HG02588 (cell line): ENCODE measurements at regions not wholly inside any gene's neighbourhood (a gene's known extent, or its start where the extent isn't known, plus 50 kb on each side); places are given as distances from the start of the nearest gene placed in this dataset.

Source experiments
- ATAC-seq: cut with Tn5 transposase; IDR thresholded peaks from one replicate; pipeline ENCODE4 v1.9.1; 2021; ENCODE audit warnings: mild to moderate bottlenecking, moderate library complexity; ENCODE audit not compliant: unreplicated experiment

DNA sequence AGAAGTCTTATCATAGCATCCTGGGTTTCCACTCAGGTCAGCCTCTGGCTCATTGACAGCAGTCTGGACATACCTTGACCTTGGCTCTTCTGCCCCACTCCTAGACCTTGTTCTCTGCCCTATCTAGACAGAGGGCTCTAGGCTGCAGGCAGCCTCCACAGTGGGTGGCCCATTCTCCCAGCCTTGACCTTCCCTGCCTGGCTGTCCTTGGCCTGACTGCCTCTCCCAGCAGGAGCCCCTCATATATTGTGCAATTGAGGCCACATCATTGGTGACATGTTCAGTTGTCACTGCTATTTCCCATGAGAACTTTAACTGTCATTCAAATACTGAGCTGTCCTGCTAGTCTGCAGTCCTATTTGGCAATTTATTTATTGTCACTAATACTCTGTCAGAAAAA is 503.4 kb downstream of the PLXNA4 start:
- ATAC-seq, result no peak

DNA sequence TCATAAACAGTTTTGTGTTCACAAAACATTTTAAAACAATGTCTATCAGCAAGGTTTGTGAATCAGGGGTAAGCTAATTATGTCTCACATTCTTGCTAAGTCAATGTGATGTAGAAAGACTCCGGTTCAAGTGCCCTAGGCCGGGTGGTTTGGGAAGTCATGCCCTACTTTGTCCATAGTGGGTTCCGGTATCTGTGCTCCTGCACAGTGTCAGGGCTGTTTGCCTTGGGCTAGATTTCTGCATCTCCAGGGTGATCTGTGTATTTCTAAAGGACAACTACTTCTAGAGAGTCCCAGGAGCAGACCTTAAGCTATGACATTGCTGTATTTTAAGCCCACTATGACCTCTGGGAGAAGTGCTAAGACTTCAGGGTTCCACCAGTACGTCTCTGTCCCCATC is 504.1 kb downstream of the PLXNA4 start:
- ATAC-seq, result no peak

DNA sequence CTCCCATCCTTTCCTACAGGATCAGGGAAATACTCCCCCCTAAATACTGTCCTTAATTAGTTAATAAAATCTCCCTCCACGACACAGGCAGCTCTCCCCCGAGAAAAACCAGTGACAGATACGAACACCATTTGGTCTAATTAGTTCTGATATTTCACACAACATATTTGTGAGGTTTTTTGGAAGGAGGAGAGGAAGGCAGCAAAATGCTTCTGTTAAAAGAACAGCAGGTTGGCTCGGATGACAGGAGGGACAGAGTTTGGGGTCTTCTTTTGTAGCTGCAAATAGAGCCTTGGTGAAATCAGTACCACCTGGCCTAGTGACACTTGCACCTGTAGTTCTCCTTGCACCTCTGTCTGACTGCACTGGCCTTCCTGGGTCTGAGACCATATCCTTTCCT is 507.0 kb downstream of the PLXNA4 start:
- no peak for ATAC-seq

DNA sequence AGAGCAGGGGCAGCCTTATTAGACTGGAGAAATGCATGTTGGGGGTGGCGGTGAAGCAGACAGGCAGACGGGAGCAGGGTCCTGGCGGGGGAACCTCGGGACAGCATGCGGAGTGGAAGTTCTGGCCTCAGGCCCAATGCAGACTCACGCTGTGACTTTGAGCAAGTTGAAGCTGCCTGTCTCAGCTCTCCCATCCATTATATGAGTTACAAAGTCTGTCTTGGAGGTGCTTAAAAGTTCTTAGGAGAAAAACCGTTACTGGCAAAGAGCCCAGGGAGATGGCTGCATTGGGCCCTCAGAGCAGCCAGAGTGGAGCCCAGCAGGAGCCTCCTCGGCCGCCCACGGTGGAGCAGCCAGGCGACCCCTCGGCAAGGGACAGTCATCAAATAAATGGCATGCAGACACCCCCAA is 509.5 kb downstream of the PLXNA4 start:
- ATAC-seq, result no peak

DNA sequence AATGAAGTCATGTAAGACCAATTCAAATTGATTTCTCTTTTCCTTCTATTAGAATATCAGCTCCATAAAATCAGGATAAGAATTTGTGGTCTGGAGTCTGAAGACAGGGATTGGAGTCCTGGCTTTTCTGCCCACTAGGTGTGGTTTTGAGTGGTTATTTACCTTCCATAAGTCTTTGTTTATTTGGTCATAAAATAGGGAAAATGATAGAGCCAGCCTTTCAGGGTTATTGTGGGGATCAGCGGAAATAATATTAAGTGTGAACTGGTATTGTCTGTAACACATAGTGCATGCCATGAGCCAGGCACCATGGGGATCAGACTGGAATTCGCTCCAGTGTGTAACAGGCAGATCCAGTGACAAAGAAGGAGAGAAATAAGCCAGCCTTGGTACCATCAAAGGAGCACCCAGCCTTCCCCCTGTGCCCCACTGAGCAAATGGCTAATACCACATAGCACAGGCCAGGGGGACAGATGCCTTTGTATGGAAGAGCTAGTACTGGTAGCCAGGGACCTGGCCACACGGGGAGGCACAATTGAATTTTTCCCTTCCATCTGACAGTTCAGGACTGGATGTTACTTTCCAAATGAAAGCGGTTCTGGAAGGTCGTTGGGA is 509.7 kb upstream of the PODXL start:
- ATAC-seq, result no peak

DNA sequence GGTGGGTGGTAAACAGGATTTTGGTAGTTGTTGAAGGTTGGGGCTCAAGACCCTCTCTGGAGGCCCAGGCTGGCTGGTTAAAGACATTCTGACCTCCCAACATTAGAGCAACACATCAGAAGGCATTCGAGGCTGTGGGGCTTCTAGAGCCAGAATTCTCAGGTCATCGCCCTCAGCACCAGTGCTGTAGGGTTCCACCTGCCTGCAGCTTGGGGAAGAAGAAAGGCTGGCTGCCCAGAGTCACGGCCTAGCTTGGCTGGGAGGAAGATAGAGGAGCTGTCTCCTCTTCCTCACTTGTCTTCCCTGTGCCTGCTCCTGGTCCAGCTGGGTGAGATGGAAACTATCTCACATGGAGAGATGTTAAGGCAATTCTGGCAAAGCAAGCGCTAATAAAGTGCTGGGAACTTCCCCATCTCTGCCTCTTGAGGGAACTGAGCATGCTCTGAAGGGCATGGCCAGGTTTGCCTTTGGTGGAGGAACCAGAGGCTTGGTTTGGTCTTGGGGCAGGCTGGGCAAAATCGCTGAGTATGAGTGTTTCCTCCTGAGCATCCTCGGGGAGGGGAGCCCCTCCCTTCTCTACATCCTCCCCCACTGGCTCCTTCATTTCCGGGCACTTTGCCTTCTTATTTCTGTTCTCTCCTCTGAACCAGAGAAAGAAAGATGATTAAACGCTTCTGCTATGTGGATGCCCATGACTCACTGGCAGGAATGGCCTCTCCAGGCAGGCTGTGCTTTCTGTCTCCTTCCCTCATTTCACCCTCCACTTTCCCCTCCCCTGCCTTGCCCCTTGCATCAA is 509.0 kb upstream of the PODXL start:
- ATAC-seq, result no peak

DNA sequence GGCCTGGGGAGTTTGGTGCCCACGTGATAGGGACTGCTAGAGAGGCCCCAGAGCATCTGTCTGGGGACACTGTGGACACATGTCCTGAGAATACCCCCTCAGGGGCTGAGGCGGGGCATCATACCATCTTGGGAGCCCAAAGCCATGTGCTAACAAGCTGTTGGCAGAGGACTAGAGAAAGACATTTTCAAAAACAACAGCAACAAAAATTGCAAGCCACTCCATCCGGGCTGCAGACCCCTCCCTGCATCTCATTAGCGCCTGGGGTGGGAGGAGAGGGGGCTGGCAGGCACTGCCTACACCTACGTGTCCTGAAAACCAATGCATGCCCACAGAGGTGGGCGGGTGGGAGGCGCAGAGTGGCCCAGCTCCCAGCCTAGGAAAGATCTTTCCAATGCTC is 507.4 kb upstream of the PODXL start:
- ATAC-seq, result no peak

DNA sequence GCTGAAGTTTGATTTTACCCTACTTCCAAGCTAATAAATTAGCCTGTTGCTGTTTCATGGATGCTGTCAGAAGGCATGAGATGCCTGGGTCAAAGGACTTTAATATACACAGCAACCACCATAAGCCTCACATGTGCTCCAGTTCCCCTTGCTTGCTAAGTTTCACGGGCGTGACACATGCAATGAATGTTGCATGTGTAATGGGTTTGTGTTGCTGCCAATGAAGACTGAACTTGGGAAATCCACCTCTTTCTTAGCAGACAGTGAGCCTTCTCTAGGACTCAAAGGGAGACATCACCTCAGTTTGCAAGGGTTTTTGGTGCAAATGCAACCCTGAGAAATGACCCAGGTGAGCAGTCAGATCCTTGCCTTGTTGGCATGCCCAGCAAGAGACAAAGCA is 505.5 kb upstream of the PODXL start:
- no peak for ATAC-seq

DNA sequence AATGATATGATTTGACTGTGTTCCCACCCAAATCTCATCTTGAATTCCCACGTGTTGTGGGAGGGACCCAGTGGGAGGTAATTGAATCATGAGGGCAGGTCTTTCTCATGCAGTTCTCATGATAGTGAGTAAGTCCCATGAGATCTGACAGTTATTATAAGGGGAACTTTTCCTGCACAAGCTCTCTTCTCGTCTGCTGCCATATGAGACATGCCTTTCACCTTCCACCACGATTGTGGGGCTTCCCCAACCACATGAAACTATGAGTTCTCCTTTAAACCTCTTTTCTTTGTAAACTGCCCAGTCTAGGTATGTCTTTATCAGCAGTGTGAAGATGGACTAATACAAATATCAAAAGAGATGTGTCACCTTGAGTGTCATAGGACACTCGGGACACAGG is 502.7 kb upstream of the PODXL start:
- no peak for ATAC-seq

DNA sequence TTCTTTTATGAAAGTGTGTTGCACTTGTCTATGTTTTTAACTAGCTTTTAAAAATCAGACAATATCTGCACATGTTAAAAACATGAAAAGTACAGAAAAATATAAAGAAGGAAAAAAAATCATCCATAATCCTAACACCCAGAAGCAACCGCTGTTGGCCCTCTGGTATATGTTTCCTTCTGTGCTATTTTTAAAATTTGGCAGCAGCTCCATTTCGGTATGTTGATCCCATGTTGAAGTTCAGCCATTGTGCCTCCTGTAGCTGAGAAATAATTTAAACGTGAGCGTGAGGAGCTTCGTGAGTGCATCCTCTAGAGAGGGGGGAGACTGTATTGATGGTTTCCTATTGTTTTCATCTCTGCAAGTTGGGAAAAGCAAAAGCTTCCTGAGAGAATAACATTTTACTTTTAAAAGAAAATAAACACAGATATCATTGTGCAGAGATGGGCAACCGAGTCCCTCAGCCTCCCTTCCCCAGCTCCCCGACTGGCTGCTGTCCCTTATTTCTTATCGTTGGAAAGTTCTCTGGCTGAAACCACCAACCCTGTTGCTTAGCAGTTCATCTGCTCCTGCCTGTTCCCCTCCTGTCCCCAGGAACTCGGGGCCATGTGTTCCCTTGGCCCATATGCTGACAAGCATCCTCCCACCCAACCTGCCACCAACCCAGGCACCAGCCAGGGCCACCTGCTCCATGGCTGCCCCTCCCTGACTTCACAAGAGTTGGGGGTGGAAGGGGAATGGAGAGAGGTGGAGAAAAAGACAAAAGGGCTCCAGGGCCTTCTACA is 499.1 kb upstream of the PODXL start:
- no peak for ATAC-seq

DNA sequence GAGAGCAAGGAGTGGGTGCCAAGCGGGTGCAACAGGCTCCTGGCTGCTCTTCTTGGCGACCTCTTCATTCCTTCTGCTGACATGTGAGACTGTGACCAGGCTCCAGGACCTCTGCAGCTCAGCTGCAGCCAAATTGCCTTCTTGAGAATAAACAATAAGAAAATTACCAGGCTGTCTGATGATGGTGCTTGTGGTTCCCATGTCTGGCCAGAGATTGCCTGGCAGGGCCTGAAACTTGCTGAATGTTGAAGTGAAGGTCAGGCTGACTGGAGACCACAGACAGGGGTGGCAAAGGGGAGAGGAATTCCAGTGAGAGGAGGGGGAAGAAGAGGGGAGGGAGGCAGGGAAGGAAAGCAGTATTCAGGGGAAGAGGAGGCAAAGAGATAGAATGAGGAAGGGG is 497.4 kb upstream of the PODXL start:
- ATAC-seq, result no peak

DNA sequence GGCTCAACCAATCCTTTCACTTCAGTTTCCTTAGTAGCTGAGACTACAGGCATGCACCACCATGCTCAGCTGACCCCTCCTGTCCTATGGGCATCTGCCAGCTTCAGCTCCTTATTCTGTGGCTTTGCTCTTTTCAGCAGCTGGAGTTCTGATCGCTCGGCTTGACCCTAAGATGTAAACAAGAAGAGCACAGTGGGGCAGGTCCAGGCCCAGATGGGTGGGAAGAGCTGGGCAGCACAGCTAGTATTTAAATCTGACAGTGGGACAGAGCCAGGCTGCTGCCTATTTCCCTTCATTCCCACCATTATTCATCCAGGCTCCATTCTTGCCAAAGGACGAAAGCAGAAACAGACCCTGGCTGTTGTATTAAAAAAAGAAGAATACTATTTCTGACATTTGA is 494.9 kb upstream of the PODXL start:
- ATAC-seq, result no peak

DNA sequence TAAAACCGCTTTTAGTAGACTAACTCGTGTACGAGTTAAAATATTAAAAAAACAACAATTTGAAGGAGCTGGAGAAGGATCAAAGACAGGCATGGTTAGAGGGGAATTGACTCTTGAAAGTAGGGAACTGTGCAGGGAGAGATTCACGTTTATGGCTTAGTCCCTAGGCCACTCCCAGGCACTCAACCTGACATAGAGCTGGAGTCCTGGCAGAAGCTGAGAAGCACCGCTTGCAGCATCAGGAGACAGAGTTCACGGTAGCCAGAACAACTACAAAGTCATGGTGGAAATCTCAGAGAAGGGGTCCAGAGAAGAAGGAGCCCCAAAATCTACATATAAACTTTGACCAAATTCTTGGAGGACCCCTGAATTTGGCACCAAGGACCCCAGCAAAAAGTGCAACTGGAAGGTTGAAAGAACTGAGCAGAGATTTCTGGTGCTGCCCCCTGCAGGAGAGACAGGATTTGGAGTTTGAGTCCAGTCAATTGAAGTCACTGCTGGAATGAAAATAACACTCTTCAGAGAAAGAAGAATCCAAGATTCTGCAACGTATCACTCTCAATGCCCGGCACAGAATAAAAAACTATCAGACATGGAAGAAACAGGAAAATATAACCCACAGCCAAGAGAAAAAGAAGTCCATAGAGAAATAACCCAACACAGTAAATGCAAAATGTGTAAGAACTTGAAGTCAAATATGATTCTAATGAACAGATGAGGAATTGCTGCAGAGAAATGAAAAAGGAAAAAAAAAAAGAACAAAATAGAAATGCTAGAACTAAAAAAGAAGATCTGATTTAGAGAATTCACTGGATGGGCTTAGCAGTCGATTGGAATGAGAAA is 493.3 kb upstream of the PODXL start:
- no peak for ATAC-seq

DNA sequence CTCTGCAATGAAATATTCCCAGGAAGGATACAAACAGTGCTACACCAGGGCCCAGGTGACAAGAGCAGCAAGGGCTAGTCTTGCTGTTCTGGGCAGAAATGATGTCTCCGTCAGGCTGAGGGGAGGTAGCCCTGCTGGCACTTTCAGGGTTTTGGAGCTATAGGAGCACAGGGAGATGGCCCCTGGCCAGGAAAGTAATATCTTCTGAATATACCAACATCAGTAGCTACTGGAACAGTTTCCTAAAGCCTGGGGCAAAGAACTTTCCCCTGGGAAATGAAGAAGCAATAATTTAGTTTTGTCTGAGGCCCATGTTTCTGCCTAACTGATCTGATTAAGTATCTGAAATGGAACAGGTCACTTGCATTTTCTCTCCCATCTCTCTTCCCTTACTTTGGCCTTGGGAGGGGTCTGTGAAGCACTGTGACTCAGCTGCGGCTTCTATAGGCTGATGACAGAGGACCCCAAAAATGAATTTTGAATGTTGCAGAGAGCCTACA is 489.1 kb upstream of the PODXL start:
- ATAC-seq, result no peak

DNA sequence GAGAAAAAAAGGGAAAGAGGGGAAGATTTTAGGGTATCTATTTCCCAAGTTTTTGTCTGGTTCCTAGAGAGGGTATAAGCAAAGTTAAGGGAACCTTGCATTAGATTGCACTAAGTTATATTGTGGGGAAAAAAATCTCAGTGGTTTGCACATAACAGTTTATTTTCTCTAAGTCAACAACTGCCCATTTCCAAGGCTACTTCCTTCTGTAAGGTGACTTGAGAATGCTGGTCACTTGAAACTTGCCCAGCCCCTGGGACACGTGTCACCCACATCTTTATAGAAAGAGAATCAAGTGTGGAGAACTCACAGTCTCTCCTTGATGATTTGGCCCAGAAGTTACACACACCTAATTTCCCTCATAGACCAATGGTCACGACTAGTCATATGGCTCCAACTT is 488.6 kb upstream of the PODXL start:
- ATAC-seq, result no peak

DNA sequence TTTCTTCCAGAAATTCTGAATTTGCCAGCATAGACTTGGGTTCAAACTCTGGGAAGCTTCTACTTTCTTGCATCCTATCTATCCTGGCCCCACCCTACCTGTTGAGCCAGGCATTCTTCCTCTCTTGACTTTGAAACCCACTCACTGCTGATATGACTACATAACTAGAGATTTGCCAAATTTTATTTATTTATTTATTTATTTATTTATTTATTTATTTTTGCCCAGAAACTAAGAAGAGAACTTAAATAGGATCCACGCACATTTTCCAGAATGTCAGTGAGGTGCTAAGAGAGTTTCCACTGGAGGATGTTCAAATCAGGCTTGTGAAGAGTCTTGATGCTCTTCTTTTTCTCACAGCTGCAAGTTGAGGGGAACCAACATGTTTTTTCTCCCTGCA is 487.8 kb upstream of the PODXL start:
- no peak for ATAC-seq

DNA sequence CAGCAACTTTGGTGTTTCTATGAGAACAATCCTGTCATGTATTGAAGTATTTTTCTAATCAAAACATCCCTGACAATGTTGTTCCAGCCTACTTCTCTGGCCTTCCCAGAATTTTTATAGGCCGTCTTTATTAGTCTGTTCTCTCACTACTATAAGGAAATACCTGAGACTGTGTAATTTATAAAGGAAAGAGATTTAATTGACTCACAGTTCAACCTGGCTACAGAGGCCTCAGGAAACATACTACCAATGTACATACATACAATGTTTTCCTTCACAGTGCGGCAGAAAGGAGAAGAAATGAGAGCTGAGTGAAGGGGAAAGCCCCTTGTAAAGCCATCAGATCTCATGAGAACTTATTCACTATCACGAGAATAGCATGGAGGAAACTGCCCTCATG is 484.7 kb upstream of the PODXL start:
- ATAC-seq, result no peak

DNA sequence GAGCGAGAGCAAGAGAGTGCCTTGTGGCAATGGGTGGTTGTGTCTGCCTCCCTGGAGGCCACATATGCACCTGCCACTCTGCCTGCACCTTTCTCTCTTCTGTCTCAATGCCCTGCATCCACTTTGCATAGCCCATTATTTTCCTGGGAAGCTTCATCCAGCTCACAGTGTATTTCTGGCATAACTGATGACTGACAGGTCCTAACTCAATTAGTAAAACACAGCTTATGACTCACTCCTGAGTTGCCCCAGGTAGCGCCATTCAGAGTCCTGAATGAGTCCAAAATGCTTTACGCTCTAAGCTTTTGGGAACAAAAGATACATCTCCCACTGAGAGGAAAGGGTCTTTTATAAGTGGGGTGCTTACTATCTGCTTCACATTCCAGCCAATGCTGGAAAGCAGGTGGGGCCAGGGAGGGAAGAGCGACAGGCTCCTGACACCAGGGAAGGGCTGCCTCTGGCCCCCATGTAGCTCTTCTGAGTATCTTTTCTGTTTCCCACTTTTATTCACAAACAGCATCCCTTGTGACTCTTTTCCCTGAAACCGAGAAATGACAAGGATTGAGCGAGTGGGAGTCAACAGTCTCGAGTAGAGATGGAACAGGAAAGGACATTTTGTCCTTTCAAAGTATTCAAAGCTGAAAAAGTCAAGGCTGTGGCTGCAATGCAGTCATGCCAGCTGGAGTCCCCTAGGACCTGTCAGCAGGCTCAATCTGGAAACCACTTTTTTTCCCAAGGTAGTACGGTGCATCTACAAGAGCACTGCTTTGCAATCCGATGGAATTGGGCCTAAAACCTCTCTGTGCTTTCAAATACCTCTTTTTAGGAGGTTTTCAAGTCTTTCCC is 479.3 kb upstream of the PODXL start:
- no peak for ATAC-seq

DNA sequence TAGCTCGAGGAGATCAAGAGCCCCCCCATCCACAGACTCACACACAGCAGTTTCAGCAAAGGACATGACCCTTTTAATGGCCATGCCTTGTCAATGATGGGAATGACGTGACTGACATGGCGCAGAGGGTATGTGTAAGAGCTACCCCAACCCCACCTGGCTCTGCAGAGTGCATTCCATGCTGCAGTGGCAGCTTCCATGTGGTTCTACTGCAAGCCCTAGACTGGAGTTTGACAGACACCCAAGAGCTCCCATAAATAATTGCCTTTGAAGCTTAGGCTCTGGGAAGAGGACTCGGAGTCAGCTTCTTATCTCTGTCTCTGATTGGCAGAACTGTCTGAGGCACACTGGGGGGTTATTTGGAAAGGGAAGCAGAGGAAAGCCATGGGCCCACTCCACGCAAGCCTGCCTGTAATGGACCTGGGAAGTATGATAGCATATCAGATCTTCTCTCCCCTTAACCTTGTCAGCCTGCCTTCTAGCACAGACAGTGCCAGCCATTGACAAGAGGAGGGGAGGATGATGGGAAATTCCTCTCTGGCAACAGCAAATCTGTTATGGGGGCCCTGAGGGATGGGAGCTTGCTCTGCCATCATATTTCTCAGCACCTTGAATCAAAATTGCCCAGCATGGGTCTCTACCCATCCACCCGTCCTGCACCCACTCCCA is 478.5 kb upstream of the PODXL start:
- no peak for ATAC-seq

DNA sequence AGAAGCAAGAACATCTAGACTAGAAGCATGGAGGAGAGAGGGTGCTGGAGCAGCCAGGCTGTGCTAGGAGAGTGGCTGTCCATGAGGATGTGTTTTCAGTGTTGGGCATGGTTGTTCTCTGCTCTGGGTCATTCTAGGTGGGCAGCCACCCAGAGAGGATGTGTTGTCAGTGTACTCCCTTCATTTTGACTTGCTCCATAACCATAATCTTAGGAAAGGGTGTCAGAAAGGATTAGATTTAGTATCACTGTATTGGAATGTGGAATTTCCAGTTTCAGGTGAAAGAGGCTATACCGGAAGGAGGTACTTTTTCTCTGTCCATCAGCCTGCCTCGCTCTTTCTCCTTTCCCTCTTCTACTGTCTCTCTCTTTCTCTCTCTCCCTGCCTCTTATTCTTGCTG is 474.5 kb upstream of the PODXL start:
- no peak for ATAC-seq
